IPS-NIHi11 (cell line): ENCODE measurements at regions not wholly inside any gene's neighbourhood (a gene's known extent, or its start where the extent isn't known, plus 50 kb on each side); places are given as distances from the start of the nearest gene placed in this dataset.

ENCODE experiments used
- DNase-seq: peaks from one replicate; pipeline ENCODE4 v3.0.0; 2012; ENCODE audit warnings: mixed read lengths, low spot score

DNA sequence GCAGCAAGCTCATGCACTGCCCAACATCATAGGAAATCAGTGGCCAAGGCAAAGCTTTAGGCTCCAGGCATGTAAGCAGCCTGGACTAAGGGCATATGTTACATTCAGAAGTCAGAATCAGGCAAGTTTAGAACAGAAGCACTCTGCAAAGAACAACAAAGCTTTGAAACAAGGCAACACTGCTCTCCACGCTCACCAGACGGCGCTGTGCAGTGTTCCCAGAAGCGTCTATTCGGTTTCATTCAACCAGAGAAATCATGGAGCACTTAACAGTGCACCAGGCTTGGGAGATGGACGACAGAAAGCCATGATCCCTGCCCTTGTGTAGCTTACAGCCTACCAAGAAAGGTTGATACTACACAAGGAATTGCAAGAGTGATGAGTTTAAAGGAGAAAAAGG is 555.8 kb downstream of the BUD13 start:
- peak; percentile 54 for DNase-seq

- DNase-seq, result peak; percentile 60
Measured at GRCh38 chr11:116215471-116216113, 557.2 kb downstream of the BUD13 start.

DNA sequence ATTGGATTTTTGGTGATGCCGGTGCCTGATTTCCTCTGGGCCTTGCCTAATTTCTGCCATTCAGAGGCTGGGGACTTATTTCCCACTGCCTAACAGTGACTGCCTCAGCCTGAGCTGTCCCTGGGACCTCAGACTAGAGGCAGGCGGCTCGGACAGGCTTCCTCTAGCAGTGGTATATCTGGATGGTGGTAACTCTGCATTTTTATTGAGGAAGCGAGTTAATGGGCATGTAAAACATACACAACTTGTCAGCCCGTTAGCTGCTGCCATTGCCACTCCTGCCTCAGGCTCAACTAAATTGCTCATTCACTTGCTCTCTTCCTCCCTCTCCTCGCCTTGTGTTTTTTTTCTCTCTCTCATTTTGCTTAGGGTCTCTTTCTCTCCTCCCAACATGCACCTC is 561.6 kb downstream of the BUD13 start:
- DNase-seq, result no peak

GRCh38 chr11:116210663-116211062 is 562.1 kb downstream of the BUD13 start:
- no peak for DNase-seq

DNA sequence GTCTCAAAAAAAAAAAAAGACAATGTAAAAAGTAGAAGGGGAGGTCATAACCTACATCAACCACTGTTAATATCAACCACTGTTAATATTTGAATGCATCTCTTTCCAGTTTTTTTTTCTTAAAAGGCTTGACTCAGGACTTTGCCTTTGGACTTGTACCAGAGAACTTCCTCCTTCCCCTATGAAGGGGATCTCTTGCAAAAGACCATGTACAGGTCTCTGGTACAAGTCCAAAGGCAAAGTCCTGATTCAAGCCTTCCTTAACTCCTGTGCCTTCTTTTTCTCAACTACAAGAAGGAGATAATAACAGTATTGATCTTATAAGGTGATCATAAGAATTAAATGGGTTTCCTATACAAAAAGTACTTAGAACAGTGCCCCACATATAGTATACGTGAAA is 563.5 kb downstream of the BUD13 start:
- DNase-seq, result no peak

DNA sequence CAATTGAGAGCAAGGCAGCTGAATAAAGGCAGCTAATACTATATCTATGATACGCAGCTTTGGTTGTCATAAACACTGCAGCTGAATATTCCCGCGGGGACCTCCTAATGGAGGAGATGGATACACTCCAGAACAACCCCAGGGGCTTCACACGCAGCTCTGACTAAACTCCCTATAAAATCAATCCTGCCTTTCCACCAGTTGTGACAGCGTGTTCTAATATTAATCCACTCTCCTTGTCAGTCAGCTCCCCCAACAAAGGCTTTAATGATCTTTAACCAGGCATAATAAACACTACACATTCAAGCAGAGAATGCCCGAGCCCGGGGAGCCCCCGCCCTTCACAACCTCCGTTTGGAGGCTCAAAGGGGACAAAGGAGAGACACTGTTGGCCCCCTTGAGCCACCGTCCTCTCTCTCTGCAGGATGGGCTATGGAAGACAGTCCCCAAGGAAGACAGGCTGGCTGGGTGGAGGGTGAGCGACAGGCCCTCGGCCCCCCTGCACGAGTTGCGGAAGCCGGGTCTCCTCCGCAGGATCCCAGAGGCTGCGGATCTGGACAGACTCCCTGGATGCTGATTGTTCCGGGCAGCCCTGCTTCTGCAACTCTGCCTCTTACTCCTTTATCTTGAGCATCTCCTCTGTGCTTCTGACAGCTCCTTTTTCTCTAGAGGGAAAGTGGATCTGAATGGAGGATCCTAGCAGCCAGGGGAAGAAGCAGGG is 565.2 kb downstream of the BUD13 start:
- DNase-seq, result no peak

DNA sequence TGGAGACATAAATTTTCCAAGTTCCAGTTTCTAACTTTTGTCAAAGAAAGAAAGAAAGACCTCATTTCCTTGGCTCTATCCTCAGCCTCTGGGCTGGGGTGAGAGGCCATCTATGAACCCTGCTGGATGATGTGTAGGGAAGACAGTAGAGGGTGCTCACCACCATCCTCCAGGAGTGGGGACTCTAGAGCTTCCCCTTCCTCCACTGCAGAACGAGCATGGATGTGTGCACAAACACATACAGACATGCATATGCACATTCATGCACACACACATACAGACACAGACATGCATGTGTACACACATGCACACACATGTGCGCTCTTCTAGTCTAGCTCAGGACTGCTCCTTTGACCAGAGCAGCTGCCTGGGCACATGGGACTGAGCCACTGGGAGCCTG is 565.8 kb downstream of the BUD13 start:
- DNase-seq, result no peak

- DNase-seq, result no peak
Measured at GRCh38 chr11:116202922-116203321, 569.9 kb downstream of the BUD13 start.

- no peak for DNase-seq
Measured at GRCh38 chr11:116200564-116200963, 572.2 kb downstream of the BUD13 start.

DNA sequence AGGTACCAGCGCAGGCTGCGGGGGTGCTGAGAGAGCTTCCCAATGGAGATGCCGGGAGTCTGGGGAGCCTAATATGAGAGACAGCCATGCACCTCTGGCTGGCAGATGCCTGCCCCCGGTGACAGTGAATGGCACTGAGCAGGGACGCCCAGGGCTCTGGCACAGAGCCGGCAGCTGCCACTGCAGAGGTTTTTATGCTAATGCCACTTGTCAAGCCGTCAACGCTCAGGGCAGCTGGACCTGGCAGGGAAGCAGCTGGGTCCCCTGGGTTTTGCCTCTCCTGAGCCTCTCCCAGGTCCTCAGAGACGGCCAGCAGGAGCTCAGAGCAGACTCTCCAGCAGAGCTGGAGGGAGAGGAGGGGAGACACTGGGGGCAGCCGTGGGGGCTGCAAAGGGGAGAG is 573.6 kb downstream of the BUD13 start:
- no peak for DNase-seq

DNA sequence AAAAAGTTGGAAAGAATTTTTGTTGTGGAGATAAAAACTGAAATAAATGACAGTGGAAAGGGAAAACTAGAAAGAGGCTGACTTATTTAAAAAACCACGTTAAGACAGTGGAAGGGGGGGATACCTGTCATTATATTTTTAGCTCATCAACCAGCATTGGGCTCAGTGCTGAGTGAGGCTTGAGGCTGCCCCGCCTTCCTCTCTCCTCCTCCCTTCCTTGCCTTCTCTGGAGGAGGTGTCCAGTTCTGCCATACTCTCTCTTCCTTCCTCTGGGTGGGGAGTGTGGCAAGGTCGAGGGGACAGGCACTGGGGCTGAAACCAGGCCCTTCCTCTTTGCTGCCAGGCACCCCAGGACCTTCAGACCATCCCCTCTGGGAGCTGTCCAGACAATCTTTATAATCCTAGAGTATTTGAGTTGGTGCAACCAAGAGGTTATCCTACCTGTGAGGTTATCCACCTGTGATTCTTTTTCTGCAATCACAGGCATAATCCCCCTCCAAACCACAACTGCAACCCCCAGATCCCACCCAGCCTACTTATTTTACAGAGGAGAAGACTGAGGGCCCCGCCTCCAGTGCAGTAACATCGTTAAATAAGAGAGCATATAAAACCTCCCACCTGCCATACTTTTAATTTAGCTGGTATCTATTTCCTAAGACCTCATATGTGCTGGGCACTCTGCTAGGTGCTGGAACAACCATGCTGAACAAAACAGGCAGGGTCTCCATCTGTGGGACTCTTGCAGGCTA is 578.5 kb downstream of the BUD13 start:
- no peak for DNase-seq

DNA sequence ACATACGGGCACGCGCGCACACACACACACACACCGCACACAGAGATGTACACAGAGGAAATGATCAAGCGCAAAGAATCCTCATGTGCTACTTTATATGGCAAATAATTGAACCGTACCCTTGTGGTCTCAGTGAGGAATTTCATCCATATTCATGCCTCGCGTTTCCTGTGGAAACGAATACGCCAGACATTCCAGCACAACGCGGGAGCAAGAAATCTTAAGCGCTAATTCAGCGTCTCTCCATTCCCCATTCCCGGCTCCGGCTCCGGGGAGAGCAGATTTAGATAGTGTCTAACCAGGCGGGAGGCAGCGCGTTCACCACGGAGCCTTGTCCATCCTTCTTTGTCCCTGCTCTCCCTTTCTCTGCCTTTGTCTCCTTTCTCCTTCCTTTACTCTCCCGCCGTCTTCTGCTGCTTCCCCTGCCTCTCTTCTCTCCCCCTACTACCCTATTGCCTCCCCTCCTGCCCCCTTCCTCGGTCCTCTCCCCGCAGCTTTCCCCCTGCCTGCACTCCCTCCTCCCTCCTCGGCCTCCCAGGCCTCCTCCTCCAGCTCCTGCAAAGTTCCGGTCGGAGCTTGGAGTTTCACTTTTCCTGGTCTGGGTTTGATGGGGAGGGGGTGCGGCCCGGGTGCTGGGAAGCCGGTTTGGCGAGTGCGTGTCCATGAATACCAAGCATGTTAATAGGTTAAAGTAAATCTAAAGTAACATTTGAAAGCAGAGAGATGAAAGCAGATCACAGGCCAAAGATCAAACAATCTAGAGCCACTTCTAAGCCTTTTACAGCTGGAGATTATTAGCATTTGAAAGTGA is 579.3 kb downstream of the BUD13 start:
- DNase-seq, result peak; percentile 70

GRCh38 chr11:116192509-116193210 is 580.1 kb downstream of the BUD13 start:
- DNase-seq, result no peak

DNA sequence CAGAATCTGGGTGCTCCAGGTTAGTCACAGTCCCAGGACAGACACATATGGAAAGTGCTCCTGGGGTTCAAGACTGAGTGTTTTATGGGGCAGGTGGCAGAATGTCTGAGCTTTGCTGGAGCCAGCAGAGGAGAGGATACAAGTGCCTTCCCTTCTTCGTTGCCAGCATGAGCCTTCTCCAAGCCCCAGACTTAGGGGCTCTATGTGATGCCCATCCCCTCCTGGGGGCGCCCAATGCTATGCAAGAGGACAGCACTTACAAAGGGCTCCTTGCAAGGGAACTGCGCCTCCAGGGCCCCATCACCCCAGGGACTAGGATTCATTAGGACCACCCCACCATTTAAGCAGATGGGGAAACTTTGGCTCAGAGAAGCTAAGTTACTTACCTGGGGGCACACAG is 581.9 kb downstream of the BUD13 start:
- no peak for DNase-seq

DNA sequence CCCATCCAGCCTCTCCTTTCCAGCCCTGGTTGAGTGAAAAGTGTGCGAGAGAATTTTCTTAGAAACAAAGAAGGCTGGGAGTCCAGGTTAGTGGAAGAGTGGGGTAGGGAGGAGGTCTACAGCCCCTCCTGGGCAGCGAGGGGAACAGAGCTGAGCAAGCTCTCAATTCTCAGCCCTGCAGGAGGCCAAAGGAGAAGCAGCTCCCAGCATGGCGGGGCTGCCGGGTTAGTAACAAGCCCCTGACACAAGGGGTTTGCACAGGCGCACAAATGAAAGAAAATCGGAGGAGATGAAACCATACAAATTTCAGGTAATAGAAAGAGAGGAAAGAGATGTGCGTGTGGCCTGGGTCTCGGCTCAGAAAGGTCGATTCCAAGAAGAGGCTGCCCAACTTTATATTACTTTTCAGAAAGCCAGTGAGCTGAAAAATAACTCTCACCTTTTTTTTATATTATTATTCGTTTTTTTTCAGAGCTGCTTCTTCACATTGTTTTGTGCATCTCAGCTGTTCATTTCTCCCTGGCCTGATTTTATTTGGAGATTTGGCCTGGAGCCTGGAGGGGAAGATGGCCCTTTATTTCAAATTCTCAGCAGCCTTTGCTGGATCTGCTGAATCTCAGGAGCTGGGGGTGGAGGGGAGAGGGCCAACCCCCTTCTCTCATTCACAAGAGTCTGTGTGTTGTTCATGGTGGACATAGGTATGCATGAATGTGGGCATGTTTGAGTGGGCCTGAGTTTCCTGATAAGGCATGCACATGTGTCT is 583.2 kb downstream of the BUD13 start:
- DNase-seq, result peak; percentile 48

- DNase-seq, result no peak
Measured at GRCh38 chr11:116188350-116188749, 584.4 kb downstream of the BUD13 start.

- no peak for DNase-seq
Measured at GRCh38 chr11:116187026-116187425, 585.8 kb downstream of the BUD13 start.

- DNase-seq, result no peak
Measured at GRCh38 chr11:116185551-116185950, 587.2 kb downstream of the BUD13 start.

GRCh38 chr11:116184763-116185162 is 588.0 kb downstream of the BUD13 start:
- DNase-seq, result no peak

DNA sequence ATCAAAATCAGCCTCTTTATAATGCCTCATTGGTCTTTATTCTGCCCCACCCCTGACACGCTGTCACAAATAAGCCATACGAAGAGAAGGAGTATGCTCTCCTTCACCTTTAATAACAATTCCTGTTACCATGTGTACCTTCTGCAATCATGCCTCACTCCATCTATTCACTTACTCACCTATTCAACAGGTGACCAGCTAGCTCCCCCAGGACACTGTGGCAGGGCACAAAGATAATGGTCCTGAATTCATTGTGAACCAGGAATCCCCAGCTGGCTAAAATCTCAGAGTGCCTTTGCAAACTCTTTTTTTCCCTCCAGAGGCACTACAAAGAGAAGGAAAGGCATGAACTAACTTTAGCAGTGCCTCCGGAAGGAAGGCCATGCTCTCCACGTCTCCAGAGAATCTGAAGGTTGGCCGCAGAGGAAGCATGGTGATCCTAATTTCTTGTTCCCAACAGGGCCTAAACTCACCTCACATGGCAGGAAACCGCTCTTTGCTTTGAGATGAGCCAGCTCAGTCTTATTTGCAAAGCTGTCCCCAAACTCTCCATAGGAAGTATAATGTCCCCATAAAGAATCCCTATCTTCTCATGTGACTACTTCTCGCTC is 590.3 kb downstream of the BUD13 start:
- DNase-seq, result no peak
